GM12878 (cell line): ENCODE measurements at regions not wholly inside any gene's neighbourhood (a gene's known extent, or its start where the extent isn't known, plus 50 kb on each side); places are given as distances from the start of the nearest gene placed in this dataset.

Experiments used
- ATAC-seq: fragments of 200-7000 bp; cut with Tn5 transposase; 3 replicates; pipeline ENCODE4 v1.9.1; 2020; ENCODE audit warnings: mild to moderate bottlenecking, moderate library complexity
- BruUV-seq: library from RNA; stranded (reverse); fragments of 400-500 nt; replicated peaks from 2 replicates; lab custom pipeline; 2021; lab: Mats Ljungman, UMichigan
- CTCF ChIA-PET: fragments of 300-600 bp; sonication (Branson Sonifier 250); formaldehyde crosslinking; extraction: SDS; loops from one replicate; lab custom pipeline; 2021; ENCODE audit warnings: inconsistent platforms; lab: Yijun Ruan, JAX
- POLR2A ChIA-PET: fragments of 350-600 bp; formaldehyde crosslinking; extraction: SDS; loops from one replicate; lab custom pipeline; 2021; ENCODE audit warnings: inconsistent platforms; lab: Charles Lee
- RAD21 ChIA-PET: fragments of 300-600 bp; sonication (Branson Sonifier 250); formaldehyde crosslinking; loops from one replicate; lab custom pipeline; 2023; ENCODE audit warnings: antibody characterized with exemption; ENCODE audit not compliant: unreplicated experiment; lab: Charles Lee
- SMC1A ChIA-PET: fragments of 300-600 bp; sonication (Branson Sonifier 250); formaldehyde crosslinking; loops from one replicate; lab custom pipeline; 2023; ENCODE audit not compliant: unreplicated experiment, uncharacterized antibody; lab: Charles Lee
- DNase-seq: peaks from one replicate; pipeline ENCODE4 v3.0.0-alpha.2; 2011; ENCODE audit warnings: low read depth, low spot score
- FAIRE-seq: peaks from 3 replicates; lab custom pipeline; 2011; peaks lifted over from hg19 to GRCh38; lab: Jason Lieb, UNC
- H2AFZ ChIP-seq: 2 replicates; pipeline ENCODE4 v1.6.0; 2011; ENCODE audit warnings: low read depth, low read length, control low read depth; ENCODE audit not compliant: control insufficient read depth
- H3K27ac ChIP-seq: 2 replicates; pipeline ENCODE4 v1.5.1; 2011; ENCODE audit warnings: control low read depth; ENCODE audit not compliant: control insufficient read depth, insufficient read depth
- H3K27me3 ChIP-seq, 2 experiments: replicated peaks in 1 of 2; 2 replicates each; pipeline versions ENCODE4 v1.6.0 to v1.6.1; 2011; ENCODE audit warnings: low read length in 1 of 2; ENCODE audit not compliant: control insufficient read depth in 2 of 2, insufficient read depth in 2 of 2
- H3K36me3 ChIP-seq, 2 experiments: 2 replicates each; pipeline ENCODE4 v1.5.1; 2011; ENCODE audit warnings: low read length in 1 of 2; ENCODE audit not compliant: control insufficient read depth in 2 of 2, insufficient read depth in 2 of 2
- H3K4me1 ChIP-seq: 2 replicates; pipeline ENCODE4 v1.6.1; 2011; ENCODE audit warnings: mild to moderate bottlenecking, low read length, moderate library complexity, mixed read lengths; ENCODE audit not compliant: control insufficient read depth, insufficient read depth
- H3K4me2 ChIP-seq: 2 replicates; pipeline ENCODE4 v1.6.0; 2011; ENCODE audit warnings: control low read depth; ENCODE audit not compliant: control insufficient read depth, insufficient read depth
- H3K4me3 ChIP-seq: fragments of 200-600 bp; sonication (generic); 2 replicates; pipeline ENCODE4 v1.5.1; 2016
- H3K79me2 ChIP-seq: 2 replicates; pipeline ENCODE4 v1.6.0; 2011; ENCODE audit warnings: low read length; ENCODE audit not compliant: control insufficient read depth, insufficient read depth
- H3K9ac ChIP-seq: 2 replicates; pipeline ENCODE4 v1.8.0; 2011; ENCODE audit warnings: low read length, control low read depth, mixed read lengths; ENCODE audit not compliant: control insufficient read depth, insufficient read depth
- H3K9me3 ChIP-seq: replicated peaks from 3 replicates; pipeline ENCODE4 v1.5.1; 2011; ENCODE audit warnings: mild to moderate bottlenecking, low read length; ENCODE audit not compliant: control insufficient read depth, insufficient read depth
- H4K20me1 ChIP-seq: 2 replicates; pipeline ENCODE4 v1.6.0; 2011; ENCODE audit not compliant: control insufficient read depth, insufficient read depth
- ATF3 ChIP-seq: IDR thresholded peaks from 2 replicates; pipeline ENCODE4 v1.6.1; 2011; ENCODE audit warnings: low read depth, mild to moderate bottlenecking, low read length, moderate library complexity, borderline replicate concordance; ENCODE audit errors: extremely low read depth
- CREB1 ChIP-seq: IDR thresholded peaks from 2 replicates; pipeline ENCODE4 v1.6.1; 2012; ENCODE audit warnings: low read depth, mild to moderate bottlenecking, inconsistent platforms
- EP300 ChIP-seq, 2 experiments: fragments of 150-350 bp in 1 of 2; IDR thresholded peaks; 2 replicates each; pipeline ENCODE4 v1.6.1; 2011 to 2012; ENCODE audit warnings: low read depth in 2 of 2, low read length in 2 of 2, borderline replicate concordance in 1 of 2, improper control_type of control experiment in 1 of 2, inconsistent platforms in 1 of 2; ENCODE audit not compliant: control insufficient read depth in 1 of 2
- ETV6 ChIP-seq, 2 experiments: fragments of 450-650 bp in 1 of 2; IDR thresholded peaks in 1 of 2; conservative IDR thresholded peaks in 1 of 2; 2 replicates each; pipeline ENCODE4 v1.6.1; 2014; ENCODE audit warnings: antibody characterized with exemption in 1 of 2, borderline replicate concordance in 1 of 2, low read depth in 1 of 2, mild to moderate bottlenecking in 1 of 2, moderate library complexity in 1 of 2
- EZH2 ChIP-seq: IDR thresholded peaks from 2 replicates; pipeline ENCODE4 v1.6.1; 2012; ENCODE audit warnings: low read depth, mild to moderate bottlenecking, control low read depth, inconsistent platforms, low read length, borderline replicate concordance; ENCODE audit not compliant: control insufficient read depth
- NR2C1 ChIP-seq: fragments of 450-650 bp; IDR thresholded peaks from 2 replicates; pipeline ENCODE4 v1.6.1; 2017; ENCODE audit warnings: antibody characterized with exemption, mild to moderate bottlenecking, moderate library complexity
- RUNX3 ChIP-seq: IDR thresholded peaks from 2 replicates; pipeline ENCODE4 v1.6.1; 2012; ENCODE audit warnings: low read length, inconsistent platforms
- SIX5 ChIP-seq: IDR thresholded peaks from 2 replicates; pipeline ENCODE4 v1.6.1; 2011; ENCODE audit warnings: mild to moderate bottlenecking, low read depth, low read length, moderate library complexity; ENCODE audit not compliant: severe bottlenecking
- WRNIP1 ChIP-seq: IDR thresholded peaks from 2 replicates; pipeline ENCODE4 v1.6.1; 2011; ENCODE audit warnings: low read depth, low read length, improper control_type of control experiment, borderline replicate concordance
- YBX1 ChIP-seq: fragments of 450-650 bp; IDR thresholded peaks from 2 replicates; pipeline ENCODE4 v1.6.1; 2016; ENCODE audit warnings: antibody characterized with exemption
- WGBS: methylation state at CpG from one replicate; pipeline ENCODE4 v1.1.6; 2016; ENCODE audit warnings: low lambda C conversion rate; ENCODE audit not compliant: insufficient replicate concordance, insufficient coverage; ENCODE audit errors: missing lambda C conversion rate; 5-methylcytosine and 5-hydroxymethylcytosine counted together
- in situ Hi-C: fragments of 300-500 bp; cut with MboI; formaldehyde crosslinking; loops from 9 replicates; pipeline ENCODE4 v1.14.3; 2018; ENCODE audit warnings: mixed read lengths
- intact Hi-C: fragments of 100-400 bp; cut with micrococcal nuclease; formaldehyde crosslinking; loops from one replicate; pipeline ENCODE4 v1.14.2; 2022; ENCODE audit not compliant: unreplicated experiment
- TF ChIP-seq, protein P1 (sequence below): IDR thresholded peaks from 2 replicates; pipeline ENCODE4 v1.6.1; 2012; ENCODE audit warnings: low read depth, low read length, improper control_type of control experiment

GRCh38 chr1:94661431-94661932 is 119.9 kb upstream of the F3 start:
- no peak for ATAC-seq
- no peak overlapping the region for H3K9ac ChIP-seq
- intact Hi-C loops, result no loop called here
- SMC1A ChIA-PET, result no interaction called here
- CTCF ChIA-PET, result interaction anchor here (0.7 kb wide), 1 partner anchor 759 kb away, joined by 3 read pairs; no protein-coding TSS in a partner anchor
- H3K27ac ChIP-seq, result no peak overlapping the region
- TF ChIP-seq, protein P1, sequence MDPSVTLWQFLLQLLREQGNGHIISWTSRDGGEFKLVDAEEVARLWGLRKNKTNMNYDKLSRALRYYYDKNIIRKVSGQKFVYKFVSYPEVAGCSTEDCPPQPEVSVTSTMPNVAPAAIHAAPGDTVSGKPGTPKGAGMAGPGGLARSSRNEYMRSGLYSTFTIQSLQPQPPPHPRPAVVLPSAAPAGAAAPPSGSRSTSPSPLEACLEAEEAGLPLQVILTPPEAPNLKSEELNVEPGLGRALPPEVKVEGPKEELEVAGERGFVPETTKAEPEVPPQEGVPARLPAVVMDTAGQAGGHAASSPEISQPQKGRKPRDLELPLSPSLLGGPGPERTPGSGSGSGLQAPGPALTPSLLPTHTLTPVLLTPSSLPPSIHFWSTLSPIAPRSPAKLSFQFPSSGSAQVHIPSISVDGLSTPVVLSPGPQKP, result no peak
- POLR2A ChIA-PET, result no interaction called here
- H3K27me3 ChIP-seq, result no peaks in the 10 kb centered on the region
- no TSS peak for BruUV-seq
- in situ Hi-C loops, result no loop called here
- no peaks in the 10 kb centered on the region for H4K20me1 ChIP-seq
- H2AFZ ChIP-seq, result no peak overlapping the region
- H3K79me2 ChIP-seq, result no peaks in the 10 kb centered on the region
- FAIRE-seq, result no peak
- H3K9me3 ChIP-seq, result no peaks in the 10 kb centered on the region
- no peaks in the 10 kb centered on the region for H3K4me1 ChIP-seq
- WGBS, result 41% methylated on average over 2 of the region's 2 CpGs
- DNase-seq, result no peak
- no peaks in the 10 kb centered on the region for H3K36me3 ChIP-seq
- RAD21 ChIA-PET, result no interaction called here
- no peak overlapping the region for H3K4me2 ChIP-seq
- H3K4me3 ChIP-seq, result no peak overlapping the region

DNA sequence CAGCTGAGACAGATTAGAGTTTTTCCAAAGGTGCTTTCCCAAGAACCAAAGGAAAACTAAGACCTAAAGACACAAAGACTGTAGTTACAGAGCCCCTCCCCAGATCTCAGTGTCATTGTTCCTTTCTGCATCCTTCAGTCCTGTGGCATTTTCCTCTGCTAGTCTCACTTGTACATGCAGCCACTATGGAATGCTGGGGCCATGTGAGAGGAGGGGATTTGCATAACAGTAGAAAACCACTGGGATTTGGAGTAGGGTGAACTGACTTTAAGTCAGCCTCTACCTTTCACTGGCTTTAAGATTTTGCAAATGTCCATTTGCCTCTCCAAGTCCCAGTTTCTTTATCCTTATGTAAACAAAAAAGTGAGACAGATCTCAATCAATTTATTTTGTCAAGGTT is 119.4 kb upstream of the F3 start:
- TF ChIP-seq YBX1 (no peak), NR2C1 (no peak), SIX5 (no peak), CREB1 (no peak), ETV6 (conservative IDR thresholded peaks at IDR 0.05 in 1 of 2, IDR thresholded peaks at IDR 0.05 in 1 of 2; ENCODE audit: borderline replicate concordance in 1 of 2, low read depth in 1 of 2) (no peak), ATF3 (no peak), WRNIP1 (no peak), RUNX3 (no peak), EZH2 (no peak), EP300 (IDR thresholded peaks at IDR 0.05; ENCODE audit: borderline replicate concordance in 1 of 2, control insufficient read depth in 1 of 2, low read depth in 2 of 2, low read length in 2 of 2) (no peak)
- Histone ChIP-seq H4K20me1 (no peaks in the 10 kb centered on the region), H2AFZ (no peak overlapping the region), H3K27me3 (no peaks in the 10 kb centered on the region), H3K36me3 (no peaks in the 10 kb centered on the region), H3K9me3 (no peaks in the 10 kb centered on the region), H3K4me3 (no peak overlapping the region), H3K79me2 (no peaks in the 10 kb centered on the region), H3K4me2 (no peak overlapping the region), H3K27ac (no peak overlapping the region), H3K4me1 (no peaks in the 10 kb centered on the region), H3K9ac (no peak overlapping the region)
- BruUV-seq, result no TSS peak
- intact Hi-C loops, result no loop called here
- in situ Hi-C loops, result no loop called here
- no peak for ATAC-seq
- RAD21 ChIA-PET, result no interaction called here
- POLR2A ChIA-PET, result no interaction called here
- FAIRE-seq, result no peak
- SMC1A ChIA-PET, result no interaction called here
- no peak for DNase-seq
- CTCF ChIA-PET, result no interaction called here
